ENCODE measurements at regions not wholly inside any gene's neighbourhood (a gene's known extent, or its start where the extent isn't known, plus 50 kb on each side); places are given as distances from the start of the nearest gene placed in this dataset.

GRCh38 chr16:85549766-85550421 is 63.2 kb upstream of the GSE1 start:
- no peak overlapping the region for H3K4me2 ChIP-seq (ENCODE audit: insufficient read depth, insufficient read length, low read length)
- H3K4me1 ChIP-seq (ENCODE audit: insufficient read depth, low read length): no peaks in the 10 kb centered on the region
- H3K23me2 ChIP-seq (ENCODE audit: insufficient read length, low read depth, low read length, poor library complexity, severe bottlenecking): peaks cover 20% of the 10 kb centered on the region
- no peak overlapping the region for H2AFZ ChIP-seq (ENCODE audit: low read length)
- Mint-ChIP-seq H3K27me3 (ENCODE audit: low read depth) (peaks cover 8% of the 10 kb centered on the region), H3K9me3 (no peaks in the 10 kb centered on the region), H3K4me1 (peaks cover 22 to 27% of the 10 kb centered on the region in 2 experiments), H3K4me3 (no peak overlapping the region), H3K27ac (peak overlapping the region in 1 of 3 experiments; percentile 93; a peak in 1 of 7 replicates), H3K36me3 (ENCODE audit: insufficient read depth in 1 of 3, low read depth in 3 of 3) (no peaks in the 10 kb centered on the region; a peak in 2 of 7 replicates)
- H3K9me3 ChIP-seq (ENCODE audit: control insufficient read depth, low read depth, low read length): no peaks in the 10 kb centered on the region
- no peak overlapping the region for H3K18ac ChIP-seq (ENCODE audit: insufficient read length, low read depth, low read length)
- no peak overlapping the region for H3K9ac ChIP-seq (ENCODE audit: extremely low read depth, insufficient read length, low read length)
- no peak for DNase-seq
- H3T11ph ChIP-seq (ENCODE audit: low read length): no peak overlapping the region
- no peak overlapping the region for H3K14ac ChIP-seq (ENCODE audit: insufficient read depth, low read length)
- H4K5ac ChIP-seq (ENCODE audit: insufficient read length, low read depth, low read length): no peak overlapping the region
- no peak overlapping the region for H2BK20ac ChIP-seq (ENCODE audit: low read depth, low read length, poor library complexity, severe bottlenecking)
- no peaks in the 10 kb centered on the region for H3K79me2 ChIP-seq (ENCODE audit: insufficient read depth, low read length)
- no peak overlapping the region for H2BK120ac ChIP-seq (ENCODE audit: low read depth, low read length, poor library complexity, severe bottlenecking)
- H3K79me1 ChIP-seq (ENCODE audit: insufficient read depth, low read depth, low read length, poor library complexity, severe bottlenecking): no peaks in the 10 kb centered on the region
- TF ChIP-seq, protein P1, sequence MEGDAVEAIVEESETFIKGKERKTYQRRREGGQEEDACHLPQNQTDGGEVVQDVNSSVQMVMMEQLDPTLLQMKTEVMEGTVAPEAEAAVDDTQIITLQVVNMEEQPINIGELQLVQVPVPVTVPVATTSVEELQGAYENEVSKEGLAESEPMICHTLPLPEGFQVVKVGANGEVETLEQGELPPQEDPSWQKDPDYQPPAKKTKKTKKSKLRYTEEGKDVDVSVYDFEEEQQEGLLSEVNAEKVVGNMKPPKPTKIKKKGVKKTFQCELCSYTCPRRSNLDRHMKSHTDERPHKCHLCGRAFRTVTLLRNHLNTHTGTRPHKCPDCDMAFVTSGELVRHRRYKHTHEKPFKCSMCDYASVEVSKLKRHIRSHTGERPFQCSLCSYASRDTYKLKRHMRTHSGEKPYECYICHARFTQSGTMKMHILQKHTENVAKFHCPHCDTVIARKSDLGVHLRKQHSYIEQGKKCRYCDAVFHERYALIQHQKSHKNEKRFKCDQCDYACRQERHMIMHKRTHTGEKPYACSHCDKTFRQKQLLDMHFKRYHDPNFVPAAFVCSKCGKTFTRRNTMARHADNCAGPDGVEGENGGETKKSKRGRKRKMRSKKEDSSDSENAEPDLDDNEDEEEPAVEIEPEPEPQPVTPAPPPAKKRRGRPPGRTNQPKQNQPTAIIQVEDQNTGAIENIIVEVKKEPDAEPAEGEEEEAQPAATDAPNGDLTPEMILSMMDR (conservative IDR thresholded peaks at IDR 0.05): no peak
- no peak overlapping the region for H3K27ac ChIP-seq (ENCODE audit: insufficient read length, low read depth, low read length)
- H3K27me3 ChIP-seq (ENCODE audit: insufficient read depth, low read length): no peaks in the 10 kb centered on the region
- H2BK15ac ChIP-seq (ENCODE audit: low read depth, low read length): no peak overlapping the region
- no peak overlapping the region for H3K4ac ChIP-seq (ENCODE audit: low read depth, low read length)
- H3K23ac ChIP-seq (ENCODE audit: insufficient read length, low read depth, low read length): no peak overlapping the region
- no peak overlapping the region for H2AK5ac ChIP-seq (ENCODE audit: insufficient read length, low read length)
- no peak overlapping the region for H4K91ac ChIP-seq (ENCODE audit: insufficient read length, low read depth, low read length)
- no peak overlapping the region for H3K56ac ChIP-seq (ENCODE audit: insufficient read length, low read depth, low read length)
- H4K8ac ChIP-seq (replicated peaks; ENCODE audit: insufficient read length, low read depth, low read length): no peak overlapping the region
- no peak overlapping the region for H2BK12ac ChIP-seq (ENCODE audit: insufficient read length, low read depth, low read length)
- WGBS (ENCODE audit: extremely low coverage, insufficient read length, low lambda C conversion rate): no CpG with 5 or more reads among the region's 13 CpGs
- H2BK5ac ChIP-seq (ENCODE audit: insufficient read length, low read length): no peak overlapping the region
- H4K20me1 ChIP-seq (ENCODE audit: control insufficient read depth, insufficient read depth, insufficient read length): no peaks in the 10 kb centered on the region

All from H9 (cell line).